ENCODE measurements at regions not wholly inside any gene's neighbourhood (a gene's known extent, or its start where the extent isn't known, plus 50 kb on each side); places are given as distances from the start of the nearest gene placed in this dataset.
"Not testable (repeated sequence)": the region's sequence is repeated elsewhere in the genome, so short reads cannot be mapped to it uniquely, and the experiment has no call there.

GRCh38 chr13:50426927-50427326, 411.7 kb downstream of the KCNRG start:
- DNase-seq (ENCODE audit: low read depth in 3 of 3, low spot score in 2 of 3): no peak

- not testable (repeated sequence) for DNase-seq (ENCODE audit: low read depth in 3 of 3, low spot score in 2 of 3)
These were observed 412.3 kb downstream of the KCNRG start for GRCh38 chr13:50427511-50427910.

GRCh38 chr13:50428183-50428877, 413.1 kb downstream of the KCNRG start:
- no peak for DNase-seq (ENCODE audit: low read depth in 3 of 3, low spot score in 2 of 3)

GRCh38 chr13:50435011-50435410, 408.5 kb downstream of the DLEU7 start:
- no peak for DNase-seq (ENCODE audit: low read depth in 3 of 3, low spot score in 2 of 3)

- no peak for DNase-seq (ENCODE audit: low read depth in 3 of 3, low spot score in 2 of 3)
These were observed 406.2 kb downstream of the DLEU7 start for GRCh38 chr13:50437252-50437651.

- no peak for DNase-seq (ENCODE audit: low read depth in 3 of 3, low spot score in 2 of 3)
These were observed 405.1 kb downstream of the DLEU7 start for GRCh38 chr13:50438351-50438750.

GRCh38 chr13:50441130-50441529, 402.4 kb downstream of the DLEU7 start:
- no peak for DNase-seq (ENCODE audit: low read depth in 3 of 3, low spot score in 2 of 3)

GRCh38 chr13:50444726-50445125, 398.8 kb downstream of the DLEU7 start:
- no peak for DNase-seq (ENCODE audit: low read depth in 3 of 3, low spot score in 2 of 3)

- DNase-seq (ENCODE audit: low read depth in 3 of 3, low spot score in 2 of 3): no peak
These were observed 396.9 kb downstream of the DLEU7 start for GRCh38 chr13:50446611-50447010.

GRCh38 chr13:50448535-50448998, 394.9 kb downstream of the DLEU7 start:
- no peak for DNase-seq (ENCODE audit: low read depth in 3 of 3, low spot score in 2 of 3)

GRCh38 chr13:50449465-50449864, 394.0 kb downstream of the DLEU7 start:
- no peak for DNase-seq (ENCODE audit: low read depth in 3 of 3, low spot score in 2 of 3)

- no peak for DNase-seq (ENCODE audit: low read depth in 3 of 3, low spot score in 2 of 3)
These were observed 393.2 kb downstream of the DLEU7 start for GRCh38 chr13:50450279-50450678.

GRCh38 chr13:50451609-50452008, 391.9 kb downstream of the DLEU7 start:
- no peak for DNase-seq (ENCODE audit: low read depth in 3 of 3, low spot score in 2 of 3)

- no peak for DNase-seq (ENCODE audit: low read depth in 3 of 3, low spot score in 2 of 3)
These were observed 391.5 kb downstream of the DLEU7 start for GRCh38 chr13:50452028-50452427.

GRCh38 chr13:50452756-50453155, 390.7 kb downstream of the DLEU7 start:
- DNase-seq (ENCODE audit: low read depth in 3 of 3, low spot score in 2 of 3): no peak

GRCh38 chr13:50453188-50453587, 390.3 kb downstream of the DLEU7 start:
- no peak for DNase-seq (ENCODE audit: low read depth in 3 of 3, low spot score in 2 of 3)

- no peak for DNase-seq (ENCODE audit: low read depth in 3 of 3, low spot score in 2 of 3)
These were observed 387.4 kb downstream of the DLEU7 start for GRCh38 chr13:50456111-50456510.

- no peak for DNase-seq (ENCODE audit: low read depth in 3 of 3, low spot score in 2 of 3)
These were observed 385.8 kb downstream of the DLEU7 start for GRCh38 chr13:50457415-50458393.

GRCh38 chr13:50459046-50459445, 384.4 kb downstream of the DLEU7 start:
- DNase-seq (ENCODE audit: low read depth in 3 of 3, low spot score in 2 of 3): no peak

- DNase-seq (ENCODE audit: low read depth in 3 of 3, low spot score in 2 of 3): no peak
These were observed 383.8 kb downstream of the DLEU7 start for GRCh38 chr13:50459658-50460057.

- DNase-seq (ENCODE audit: low read depth in 3 of 3, low spot score in 2 of 3): no peak
These were observed 383.1 kb downstream of the DLEU7 start for GRCh38 chr13:50460358-50460757.

GRCh38 chr13:50461189-50461588, 382.3 kb downstream of the DLEU7 start:
- DNase-seq (ENCODE audit: low read depth in 3 of 3, low spot score in 2 of 3): no peak
